ENCODE measurements at regions not wholly inside any gene's neighbourhood (a gene's known extent, or its start where the extent isn't known, plus 50 kb on each side); places are given as distances from the start of the nearest gene placed in this dataset.

DNA sequence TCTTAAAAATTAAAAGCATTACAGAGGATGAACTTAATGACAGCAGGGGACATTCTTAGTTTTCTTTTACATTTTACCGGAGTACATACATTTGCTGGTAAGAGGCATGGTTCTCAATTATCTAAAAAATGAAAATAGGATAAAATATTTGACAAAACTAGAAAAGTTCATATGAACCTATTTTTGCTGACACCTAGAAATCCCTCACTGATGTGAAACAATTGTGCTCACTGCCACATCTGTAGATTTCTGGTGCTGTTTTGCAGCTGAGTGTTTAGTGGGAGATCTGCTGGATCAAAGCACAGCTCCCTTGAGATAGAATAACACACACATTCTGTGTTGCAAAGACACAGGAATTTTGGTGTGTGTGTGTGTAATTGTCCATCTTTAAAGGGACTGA lies 392.9 kb upstream of the B3GALT2 start:
- no peak for TF ChIP-seq POLR2AphosphoS5 (IDR thresholded peaks at IDR 0.05; ENCODE audit: insufficient read depth, low read depth, low read length)
- TF ChIP-seq, protein P1, sequence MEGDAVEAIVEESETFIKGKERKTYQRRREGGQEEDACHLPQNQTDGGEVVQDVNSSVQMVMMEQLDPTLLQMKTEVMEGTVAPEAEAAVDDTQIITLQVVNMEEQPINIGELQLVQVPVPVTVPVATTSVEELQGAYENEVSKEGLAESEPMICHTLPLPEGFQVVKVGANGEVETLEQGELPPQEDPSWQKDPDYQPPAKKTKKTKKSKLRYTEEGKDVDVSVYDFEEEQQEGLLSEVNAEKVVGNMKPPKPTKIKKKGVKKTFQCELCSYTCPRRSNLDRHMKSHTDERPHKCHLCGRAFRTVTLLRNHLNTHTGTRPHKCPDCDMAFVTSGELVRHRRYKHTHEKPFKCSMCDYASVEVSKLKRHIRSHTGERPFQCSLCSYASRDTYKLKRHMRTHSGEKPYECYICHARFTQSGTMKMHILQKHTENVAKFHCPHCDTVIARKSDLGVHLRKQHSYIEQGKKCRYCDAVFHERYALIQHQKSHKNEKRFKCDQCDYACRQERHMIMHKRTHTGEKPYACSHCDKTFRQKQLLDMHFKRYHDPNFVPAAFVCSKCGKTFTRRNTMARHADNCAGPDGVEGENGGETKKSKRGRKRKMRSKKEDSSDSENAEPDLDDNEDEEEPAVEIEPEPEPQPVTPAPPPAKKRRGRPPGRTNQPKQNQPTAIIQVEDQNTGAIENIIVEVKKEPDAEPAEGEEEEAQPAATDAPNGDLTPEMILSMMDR (IDR thresholded peaks at IDR 0.05; ENCODE audit: extremely low read depth in 1 of 2, insufficient read depth in 1 of 2, low read depth in 1 of 2, low read length in 2 of 2), result no peak
- TF ChIP-seq, protein P2, sequence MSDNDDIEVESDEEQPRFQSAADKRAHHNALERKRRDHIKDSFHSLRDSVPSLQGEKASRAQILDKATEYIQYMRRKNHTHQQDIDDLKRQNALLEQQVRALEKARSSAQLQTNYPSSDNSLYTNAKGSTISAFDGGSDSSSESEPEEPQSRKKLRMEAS (IDR thresholded peaks at IDR 0.05; ENCODE audit: insufficient read depth, insufficient read length), result no peak
- TF ChIP-seq POLR2A (IDR thresholded peaks at IDR 0.05; ENCODE audit: low read depth, low read length), result no peak
- TF ChIP-seq EZH2 (IDR thresholded peaks at IDR 0.05; ENCODE audit: borderline replicate concordance, low read depth, low read length, severe bottlenecking), result no peak
- TF ChIP-seq JUN (IDR thresholded peaks at IDR 0.05; ENCODE audit: borderline replicate concordance, insufficient read depth, insufficient read length, low read depth), result no peak
- TF ChIP-seq MYC (IDR thresholded peaks at IDR 0.05; ENCODE audit: low read depth, low read length), result no peak
- TF ChIP-seq FOS (IDR thresholded peaks at IDR 0.05; ENCODE audit: borderline replicate concordance, insufficient read depth, low read length), result no peak
